NCI-H187 (cell line): ENCODE measurements at regions not wholly inside any gene's neighbourhood (a gene's known extent, or its start where the extent isn't known, plus 50 kb on each side); places are given as distances from the start of the nearest gene placed in this dataset.
"Not testable (repeated sequence)": the region's sequence is repeated elsewhere in the genome, so short reads cannot be mapped to it uniquely, and the experiment has no call there.

ENCODE experiments used
- DNase-seq, 2 experiments: peaks; one replicate each; lab custom pipeline; 2025; lab: John Stamatoyannopoulos, UW

GRCh38 chr7:142440906-142441411 lies 183.1 kb upstream of the PRSS58 start:
- DNase-seq, result no peak

GRCh38 chr7:142440219-142440905 lies 182.5 kb upstream of the PRSS58 start:
- no peak for DNase-seq

- DNase-seq, result no peak
Observed at GRCh38 chr7:142439739-142440138, 181.9 kb upstream of the PRSS58 start.

GRCh38 chr7:142438923-142439515 lies 181.2 kb upstream of the PRSS58 start:
- no peak for DNase-seq

GRCh38 chr7:142438235-142438922 lies 180.5 kb upstream of the PRSS58 start:
- peak in 1 of 2 experiments; percentile 25 for DNase-seq

- no peak for DNase-seq
Observed at GRCh38 chr7:142437741-142438140, 179.9 kb upstream of the PRSS58 start.

GRCh38 chr7:142436601-142437000 lies 178.7 kb upstream of the PRSS58 start:
- DNase-seq, result no peak

GRCh38 chr7:142435606-142436005 lies 177.7 kb upstream of the PRSS58 start:
- not testable (repeated sequence) for DNase-seq

- DNase-seq, result no peak
Observed at GRCh38 chr7:142434666-142435167, 176.9 kb upstream of the PRSS58 start.

- not testable (repeated sequence) for DNase-seq
Observed at GRCh38 chr7:142434133-142434532, 176.3 kb upstream of the PRSS58 start.

GRCh38 chr7:142432377-142432776 lies 174.5 kb upstream of the PRSS58 start:
- DNase-seq, result no peak

GRCh38 chr7:142431491-142431890 lies 173.6 kb upstream of the PRSS58 start:
- DNase-seq, result no peak

- DNase-seq, result no peak
Observed at GRCh38 chr7:142428094-142428493, 170.2 kb upstream of the PRSS58 start.

GRCh38 chr7:142425281-142425680 lies 167.4 kb upstream of the PRSS58 start:
- no peak for DNase-seq

GRCh38 chr7:142422621-142423020 lies 164.8 kb upstream of the PRSS58 start:
- DNase-seq, result no peak

GRCh38 chr7:142420554-142421362 lies 162.9 kb upstream of the PRSS58 start:
- no peak for DNase-seq

GRCh38 chr7:142418326-142418725 lies 160.5 kb upstream of the PRSS58 start:
- no peak for DNase-seq

- no peak for DNase-seq
Observed at GRCh38 chr7:142414915-142415314, 157.1 kb upstream of the PRSS58 start.

- DNase-seq, result no peak
Observed at GRCh38 chr7:142414135-142414534, 156.3 kb upstream of the PRSS58 start.

GRCh38 chr7:142413280-142414000 lies 155.6 kb upstream of the PRSS58 start:
- DNase-seq, result no peak

GRCh38 chr7:142412551-142413193 lies 154.8 kb upstream of the PRSS58 start:
- DNase-seq, result no peak
